ENCODE measurements at regions not wholly inside any gene's neighbourhood (a gene's known extent, or its start where the extent isn't known, plus 50 kb on each side); places are given as distances from the start of the nearest gene placed in this dataset.

GRCh38 chr6:14838133-14838583 lies 407.7 kb upstream of the JARID2 start:
- no peak overlapping the region for H3K4me3 ChIP-seq (ENCODE audit: control insufficient read depth, low read depth, low read length)
- TF ChIP-seq, protein P1, sequence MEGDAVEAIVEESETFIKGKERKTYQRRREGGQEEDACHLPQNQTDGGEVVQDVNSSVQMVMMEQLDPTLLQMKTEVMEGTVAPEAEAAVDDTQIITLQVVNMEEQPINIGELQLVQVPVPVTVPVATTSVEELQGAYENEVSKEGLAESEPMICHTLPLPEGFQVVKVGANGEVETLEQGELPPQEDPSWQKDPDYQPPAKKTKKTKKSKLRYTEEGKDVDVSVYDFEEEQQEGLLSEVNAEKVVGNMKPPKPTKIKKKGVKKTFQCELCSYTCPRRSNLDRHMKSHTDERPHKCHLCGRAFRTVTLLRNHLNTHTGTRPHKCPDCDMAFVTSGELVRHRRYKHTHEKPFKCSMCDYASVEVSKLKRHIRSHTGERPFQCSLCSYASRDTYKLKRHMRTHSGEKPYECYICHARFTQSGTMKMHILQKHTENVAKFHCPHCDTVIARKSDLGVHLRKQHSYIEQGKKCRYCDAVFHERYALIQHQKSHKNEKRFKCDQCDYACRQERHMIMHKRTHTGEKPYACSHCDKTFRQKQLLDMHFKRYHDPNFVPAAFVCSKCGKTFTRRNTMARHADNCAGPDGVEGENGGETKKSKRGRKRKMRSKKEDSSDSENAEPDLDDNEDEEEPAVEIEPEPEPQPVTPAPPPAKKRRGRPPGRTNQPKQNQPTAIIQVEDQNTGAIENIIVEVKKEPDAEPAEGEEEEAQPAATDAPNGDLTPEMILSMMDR (conservative IDR thresholded peaks at IDR 0.05; ENCODE audit: control insufficient read depth, insufficient read depth, low read depth, low read length) = no peak
- DNase-seq (ENCODE audit: low read depth) = no peak

- DNase-seq (ENCODE audit: low read depth) = peak; percentile 100
- no peak overlapping the region for H3K4me3 ChIP-seq (ENCODE audit: control insufficient read depth, low read depth, low read length)
- TF ChIP-seq, protein P1 (conservative IDR thresholded peaks at IDR 0.05; ENCODE audit: control insufficient read depth, insufficient read depth, low read depth, low read length) = no peak
Observed at GRCh38 chr6:14841901-14842421, 403.9 kb upstream of the JARID2 start.

DNA sequence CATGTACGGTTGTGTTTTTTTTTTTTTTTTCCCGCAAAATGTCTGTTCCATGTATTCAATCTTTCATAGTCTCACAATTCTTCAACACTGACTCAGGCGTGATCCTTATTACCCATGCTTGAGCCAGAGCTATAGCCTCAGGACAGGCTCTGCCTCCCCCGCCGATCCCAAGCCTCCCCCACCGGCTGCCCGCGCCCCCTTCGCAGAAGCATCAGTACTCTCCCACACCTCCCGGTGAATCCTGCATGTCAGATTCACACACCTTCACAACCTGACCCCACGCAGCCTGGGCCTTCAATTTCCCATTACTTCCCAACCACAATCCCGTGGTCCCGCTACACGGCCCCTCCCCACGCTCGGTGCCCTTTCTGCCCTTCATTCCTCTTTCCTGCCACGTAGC lies 401.5 kb upstream of the JARID2 start:
- TF ChIP-seq, protein P1 (conservative IDR thresholded peaks at IDR 0.05; ENCODE audit: control insufficient read depth, insufficient read depth, low read depth, low read length) = no peak
- H3K4me3 ChIP-seq (ENCODE audit: control insufficient read depth, low read depth, low read length) = no peak overlapping the region

GRCh38 chr6:14848019-14848418 lies 397.9 kb upstream of the JARID2 start:
- TF ChIP-seq, protein P1 (conservative IDR thresholded peaks at IDR 0.05; ENCODE audit: control insufficient read depth, insufficient read depth, low read depth, low read length) = no peak
- DNase-seq (ENCODE audit: low read depth) = peak; percentile 70
- no peak overlapping the region for H3K4me3 ChIP-seq (ENCODE audit: control insufficient read depth, low read depth, low read length)

More for the DNA sequence above, 401.5 kb upstream of the JARID2 start:
- DNase-seq (ENCODE audit: low read depth) = no peak

DNA sequence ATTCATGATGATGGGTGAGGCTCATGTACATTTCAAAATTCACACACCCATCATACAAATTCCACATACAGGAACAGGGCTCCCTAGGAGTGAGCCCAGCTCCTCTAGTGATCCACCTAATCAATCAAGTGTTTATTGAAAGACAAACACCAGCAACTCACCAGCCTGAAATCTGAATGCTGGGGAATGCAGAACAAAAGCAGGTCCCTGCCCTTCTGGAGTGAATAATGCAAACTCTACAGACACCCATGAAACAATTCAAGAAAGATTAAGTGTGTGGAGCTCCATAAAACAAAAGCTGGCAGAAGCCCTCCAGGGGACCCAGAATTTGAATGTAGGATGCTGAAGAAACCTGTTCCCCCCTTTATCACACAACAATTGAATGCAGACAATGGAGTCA lies 396.7 kb upstream of the JARID2 start:
- no peak for DNase-seq (ENCODE audit: low read depth)
- H3K4me3 ChIP-seq (ENCODE audit: control insufficient read depth, low read depth, low read length) = no peak overlapping the region
- TF ChIP-seq, protein P1 (conservative IDR thresholded peaks at IDR 0.05; ENCODE audit: control insufficient read depth, insufficient read depth, low read depth, low read length) = no peak

DNA sequence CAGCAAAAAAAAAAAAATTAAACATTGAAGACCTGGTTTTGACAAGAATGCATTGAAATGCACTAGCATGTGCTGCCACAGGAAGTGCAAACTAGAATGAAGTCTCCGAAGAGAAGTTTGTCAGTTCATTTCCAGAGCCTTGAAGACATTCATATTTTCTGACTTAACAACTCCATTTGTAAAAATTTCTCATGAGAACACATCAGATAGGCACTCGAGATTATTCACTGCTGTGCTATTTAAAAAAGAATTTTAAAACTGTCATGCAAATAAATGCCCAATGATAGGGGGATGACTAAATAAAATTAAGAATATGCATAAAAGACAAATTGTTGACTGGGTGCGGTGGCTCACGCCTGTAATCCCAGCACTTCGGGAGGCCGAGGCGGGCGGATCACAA lies 394.6 kb upstream of the JARID2 start:
- H3K4me3 ChIP-seq (ENCODE audit: control insufficient read depth, low read depth, low read length) = no peak overlapping the region
- TF ChIP-seq, protein P1 (conservative IDR thresholded peaks at IDR 0.05; ENCODE audit: control insufficient read depth, insufficient read depth, low read depth, low read length) = no peak
- DNase-seq (ENCODE audit: low read depth) = peak; percentile 6

GRCh38 chr6:14852375-14852774 lies 393.5 kb upstream of the JARID2 start:
- no peak for DNase-seq (ENCODE audit: low read depth)
- TF ChIP-seq, protein P1 (conservative IDR thresholded peaks at IDR 0.05; ENCODE audit: control insufficient read depth, insufficient read depth, low read depth, low read length) = no peak
- no peak overlapping the region for H3K4me3 ChIP-seq (ENCODE audit: control insufficient read depth, low read depth, low read length)

Data from fibroblast of mammary gland (primary cell).